ENCODE measurements at regions not wholly inside any gene's neighbourhood (a gene's known extent, or its start where the extent isn't known, plus 50 kb on each side); places are given as distances from the start of the nearest gene placed in this dataset.
A peak's percentile ranks its signal among the peaks of the same experiment; 100 is the strongest.
"Not testable (repeated sequence)": the region's sequence is repeated elsewhere in the genome, so short reads cannot be mapped to it uniquely, and the experiment has no call there.

DNA sequence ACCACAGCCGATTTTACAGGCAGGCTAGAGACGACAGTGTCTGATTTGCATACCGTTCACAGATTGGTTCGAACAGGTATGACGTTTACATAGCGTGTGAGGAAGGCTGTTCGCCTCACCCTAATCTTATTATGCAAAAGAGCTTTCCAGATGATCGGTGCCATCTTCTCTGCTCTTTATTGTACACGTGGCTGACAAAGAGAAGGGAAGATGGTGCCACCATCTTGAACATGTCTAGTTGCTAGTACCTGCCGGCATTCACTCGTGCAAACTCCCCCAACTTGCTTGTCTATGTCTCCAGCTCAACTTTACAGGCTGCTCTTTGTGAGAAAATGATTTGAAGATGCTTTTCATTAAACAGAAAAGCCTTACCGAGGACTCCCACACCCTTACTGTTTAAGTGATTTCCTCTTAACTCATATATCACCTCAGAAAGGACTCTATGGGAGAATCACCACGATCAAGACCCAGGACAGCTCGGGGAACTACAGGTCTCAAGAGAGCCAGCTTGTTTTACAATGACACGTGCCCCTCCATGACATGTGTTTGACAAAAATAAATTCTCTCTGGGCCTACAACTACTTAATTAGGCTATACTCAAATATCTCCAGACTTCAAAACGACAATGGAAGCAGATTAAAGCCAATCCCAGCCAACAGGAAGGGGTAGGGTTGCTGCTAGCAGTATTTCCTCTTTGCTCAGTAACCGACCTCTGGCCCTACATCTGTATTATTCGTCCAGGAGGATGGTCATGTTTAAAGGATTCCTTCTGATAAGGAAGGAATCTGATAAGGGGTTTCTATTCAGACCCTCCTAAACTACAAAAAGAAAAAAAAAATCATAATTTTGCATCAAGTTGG, 480.6 kb downstream of the TMEM114 start:
- no peak for DNase-seq

DNA sequence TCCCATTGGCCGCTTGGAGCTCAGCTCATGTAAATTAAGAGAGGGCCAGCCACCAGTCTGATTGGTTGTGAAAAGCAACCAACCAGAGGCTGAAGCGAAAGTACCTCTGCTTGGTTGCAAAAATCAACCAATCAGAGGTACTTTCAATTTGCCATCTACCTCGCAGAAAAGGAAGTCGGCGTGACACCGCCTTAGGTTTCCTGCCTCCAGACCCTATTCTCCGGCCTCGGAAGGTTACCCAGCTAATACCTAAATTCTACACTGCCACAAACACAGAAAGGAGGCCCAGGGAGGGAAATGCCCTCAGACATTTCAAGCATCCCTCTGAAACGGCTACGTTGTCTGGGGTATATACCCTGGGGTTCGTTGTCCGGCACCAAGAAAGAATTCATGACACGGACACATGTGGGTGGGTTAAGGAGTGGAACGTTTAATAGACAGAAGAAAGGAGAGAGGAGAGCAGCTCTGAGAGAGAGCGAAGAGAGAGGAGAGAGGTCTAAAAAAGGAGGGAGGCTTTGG, 481.3 kb downstream of the TMEM114 start:
- no peak for DNase-seq

- no peak for DNase-seq
These were observed 483.0 kb downstream of the TMEM114 start for GRCh38 chr16:8107296-8107695.

- no peak for DNase-seq
These were observed 486.5 kb downstream of the TMEM114 start for GRCh38 chr16:8103649-8104289.

DNA sequence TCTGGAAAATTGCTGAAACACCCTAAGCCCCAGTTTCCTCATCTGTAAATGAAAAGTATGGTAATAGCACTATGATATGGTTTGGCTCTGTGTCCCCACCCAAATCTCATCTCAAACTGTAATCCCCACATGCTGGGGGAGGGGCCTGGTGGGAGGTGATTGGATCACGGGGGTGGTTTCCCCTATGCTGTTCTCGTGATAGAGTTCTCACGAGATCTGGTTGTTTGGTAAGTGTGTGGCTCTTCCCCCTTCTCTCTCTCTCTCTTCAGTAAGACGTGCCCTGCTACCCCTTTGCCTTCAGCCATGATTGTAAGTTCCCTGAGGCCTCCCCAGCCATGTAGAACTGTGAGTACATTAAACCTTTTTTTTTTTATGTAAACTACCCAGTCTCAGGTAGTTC, 490.7 kb downstream of the TMEM114 start:
- no peak for DNase-seq

- no peak for DNase-seq
These were observed 491.3 kb downstream of the TMEM114 start for GRCh38 chr16:8098947-8099512.

GRCh38 chr16:8096211-8096610, 494.1 kb downstream of the TMEM114 start:
- DNase-seq, result peak in 1 of 2 experiments; percentile 0

- DNase-seq, result no peak
These were observed 495.6 kb downstream of the TMEM114 start for GRCh38 chr16:8094696-8095095.

DNA sequence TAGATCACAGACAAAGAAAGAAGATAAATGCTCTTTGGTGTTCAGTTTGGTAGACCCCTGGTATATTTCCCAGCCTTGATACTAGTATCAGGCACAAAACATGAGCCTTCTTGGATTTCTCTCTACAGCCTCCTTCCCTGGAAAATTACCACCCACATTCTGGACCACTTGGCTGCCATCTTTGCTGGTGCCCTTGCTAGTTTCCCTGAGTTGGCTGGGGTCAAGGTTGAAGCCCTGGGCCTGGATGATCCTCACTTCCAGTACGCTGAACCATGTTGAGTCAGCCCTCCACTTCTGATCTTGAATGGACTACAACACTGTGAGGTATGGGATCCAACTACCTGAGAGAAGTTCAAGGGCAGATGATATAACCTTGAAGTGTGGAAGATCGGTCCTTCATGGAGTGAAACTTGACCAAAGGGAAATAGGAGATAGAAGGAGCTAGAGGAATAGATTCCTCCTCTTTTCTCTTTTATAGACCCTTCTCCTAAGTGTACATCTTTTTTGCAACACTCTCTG, 501.4 kb downstream of the TMEM114 start:
- no peak for DNase-seq

GRCh38 chr16:8087597-8088289, 502.6 kb downstream of the TMEM114 start:
- no peak for DNase-seq

DNA sequence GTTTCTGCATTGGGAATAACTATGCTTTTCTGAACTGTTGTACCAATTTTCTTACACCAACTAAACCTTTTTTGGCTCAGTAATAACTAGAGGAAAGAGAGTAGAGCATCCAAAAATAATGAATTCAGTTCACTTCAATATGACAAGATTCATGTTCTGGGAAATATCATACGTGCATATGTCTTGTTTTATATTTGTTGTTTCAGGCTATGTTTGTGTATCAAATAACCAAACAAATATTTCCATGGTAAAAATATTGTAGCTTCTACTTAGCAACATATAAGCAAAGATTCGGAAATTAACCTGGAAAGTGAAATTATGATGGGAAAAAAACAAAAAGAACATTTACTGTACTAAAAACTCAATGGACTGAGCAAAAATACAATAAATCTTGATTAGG, 503.2 kb downstream of the TMEM114 start:
- DNase-seq, result no peak

DNA sequence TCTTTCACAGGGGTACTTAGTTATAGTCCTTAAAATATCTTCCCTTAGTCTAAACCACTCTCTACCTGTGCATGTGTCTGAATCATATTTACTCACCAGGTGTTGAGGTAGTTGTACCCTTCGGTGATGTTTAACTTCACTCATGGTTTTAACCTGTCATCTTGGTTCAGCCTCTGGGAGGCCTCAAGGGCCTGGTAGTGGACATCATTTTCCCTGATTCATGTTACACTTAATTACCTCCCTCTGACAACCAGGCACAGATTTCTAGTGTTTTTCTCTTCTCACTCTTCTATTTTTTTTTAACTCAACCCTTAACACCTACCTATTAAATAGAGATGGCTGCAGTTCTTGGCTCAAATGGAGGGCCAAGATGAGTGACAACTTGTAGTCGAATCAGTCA, 505.4 kb downstream of the TMEM114 start:
- DNase-seq, result no peak

DNA sequence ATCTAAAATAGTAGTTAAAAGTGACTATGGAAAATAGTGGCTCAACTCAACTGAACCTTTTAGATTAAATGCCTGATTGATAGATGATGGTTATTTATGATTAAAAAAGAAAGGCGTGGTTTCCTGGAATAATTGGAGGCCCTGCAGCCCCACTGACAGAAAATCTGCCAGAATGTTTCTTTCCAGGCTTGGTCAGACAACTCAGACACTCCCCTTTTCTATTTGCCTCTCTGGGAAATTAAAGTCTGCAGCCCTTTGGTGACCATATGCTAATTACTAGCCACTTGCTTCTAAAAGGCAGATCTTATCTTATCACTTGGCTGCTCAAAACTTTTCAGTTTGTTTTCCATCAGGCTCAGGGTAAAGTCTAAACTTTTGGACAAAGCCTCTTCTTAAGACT, 506.0 kb downstream of the TMEM114 start:
- no peak for DNase-seq

- DNase-seq, result no peak
These were observed 506.8 kb downstream of the TMEM114 start for GRCh38 chr16:8083560-8083959.

GRCh38 chr16:8080817-8081216, 509.5 kb downstream of the TMEM114 start:
- no peak for DNase-seq

DNA sequence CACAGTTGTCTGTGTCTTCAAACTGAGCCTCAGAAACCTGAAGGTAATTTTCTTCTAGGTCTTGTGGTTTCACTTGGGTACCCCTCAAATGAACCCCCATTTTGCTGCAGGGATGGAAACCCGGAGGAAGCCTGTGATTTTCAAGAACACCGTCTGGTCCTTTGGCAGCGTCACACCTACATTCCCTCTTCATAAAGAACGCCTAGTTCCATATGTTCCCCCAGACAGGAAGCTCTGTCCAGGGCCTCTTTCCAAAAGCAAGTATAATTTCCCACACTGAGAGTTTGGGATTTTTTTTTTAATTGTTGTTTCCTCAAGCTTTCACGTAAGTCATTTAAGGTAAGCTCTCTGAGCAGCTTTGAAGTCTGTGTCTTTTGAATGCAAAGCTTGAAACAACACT, 515.0 kb downstream of the TMEM114 start:
- no peak for DNase-seq

- DNase-seq, result no peak
These were observed 519.8 kb downstream of the TMEM114 start for GRCh38 chr16:8070506-8070905.

- DNase-seq, result not testable (repeated sequence)
These were observed 522.1 kb downstream of the TMEM114 start for GRCh38 chr16:8068225-8068624.

GRCh38 chr16:8063159-8063558, 527.2 kb downstream of the TMEM114 start:
- no peak for DNase-seq

DNA sequence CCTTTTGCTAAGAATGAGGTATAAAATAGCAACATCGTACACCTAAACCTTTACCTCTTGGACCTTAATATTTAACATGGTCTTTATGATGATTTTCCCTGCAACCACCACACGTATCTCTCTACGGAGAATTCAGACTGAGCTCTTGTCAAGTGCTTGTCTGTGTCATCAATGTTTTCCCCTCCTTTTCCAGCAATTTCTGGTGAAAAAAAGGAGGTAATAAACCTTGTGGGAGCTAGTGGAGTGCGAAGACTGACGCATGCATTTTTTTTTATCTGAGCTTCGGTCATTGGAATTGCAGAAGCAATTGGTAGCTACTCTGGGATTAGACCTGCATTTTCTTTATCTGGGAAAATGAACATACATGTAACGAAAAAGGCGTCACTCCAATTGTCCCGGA, 527.6 kb downstream of the TMEM114 start:
- no peak for DNase-seq

GRCh38 chr16:8055761-8056160, 534.5 kb downstream of the TMEM114 start:
- no peak for DNase-seq

DNA sequence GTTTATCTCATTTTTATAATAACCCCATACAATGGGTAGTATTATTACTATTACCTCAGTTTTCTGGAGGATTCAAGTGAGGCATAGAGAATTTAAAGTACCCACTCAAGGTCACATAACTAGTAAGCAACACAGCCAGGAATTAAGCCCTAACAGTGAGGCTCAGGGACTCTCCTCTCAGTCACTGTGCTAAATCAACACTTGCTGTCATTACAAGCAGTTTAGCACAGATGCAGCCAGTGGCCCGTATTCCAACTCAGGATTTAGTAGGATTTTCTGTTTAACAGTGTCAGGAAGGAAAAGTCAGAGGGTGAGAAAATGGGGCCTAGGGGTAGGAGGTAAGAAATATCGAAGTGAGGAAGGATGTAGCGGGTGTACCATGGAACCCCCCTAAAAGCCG, 536.9 kb downstream of the TMEM114 start:
- no peak for DNase-seq

GRCh38 chr16:8048433-8048832, 541.9 kb downstream of the TMEM114 start:
- no peak for DNase-seq
